ENCODE measurements at regions not wholly inside any gene's neighbourhood (a gene's known extent, or its start where the extent isn't known, plus 50 kb on each side); places are given as distances from the start of the nearest gene placed in this dataset.
A peak's percentile ranks its signal among the peaks of the same experiment; 100 is the strongest.

DNA sequence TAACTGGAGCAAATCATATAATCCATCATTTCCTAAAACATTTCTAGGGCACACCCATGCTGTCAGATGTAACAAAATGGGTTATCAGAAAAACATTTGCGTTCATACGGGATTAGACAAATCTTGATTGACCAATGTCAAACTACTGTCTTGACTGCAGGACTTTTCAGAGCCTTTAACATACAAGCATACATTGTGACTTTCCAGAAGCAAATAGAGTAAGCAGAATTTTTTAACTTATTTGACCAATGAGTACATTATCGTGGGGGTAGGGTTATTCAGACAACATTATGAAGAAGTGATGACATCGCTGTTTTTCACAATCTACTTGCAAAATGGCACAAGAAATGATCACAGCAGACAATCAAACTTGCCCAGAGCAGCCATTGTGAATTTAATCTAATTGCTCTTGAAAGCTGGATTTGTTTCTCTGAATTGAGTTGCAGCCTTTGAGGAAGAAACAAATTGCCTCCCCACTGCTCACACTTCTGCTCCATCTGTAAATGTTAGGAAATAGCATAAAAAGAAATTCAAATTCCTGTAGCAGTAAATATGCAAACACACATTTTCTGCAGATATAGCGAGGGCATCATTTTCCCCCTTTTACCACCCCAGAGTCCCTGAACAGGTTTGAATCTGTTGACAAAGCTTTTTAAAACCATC lies 133.0 kb upstream of the DOK5 start:
- TF ChIP-seq CTCF (IDR thresholded peaks at IDR 0.05; ENCODE audit: extremely low read depth, missing control alignments), result no peak
- no peak for DNase-seq (ENCODE audit: low spot score)

DNA sequence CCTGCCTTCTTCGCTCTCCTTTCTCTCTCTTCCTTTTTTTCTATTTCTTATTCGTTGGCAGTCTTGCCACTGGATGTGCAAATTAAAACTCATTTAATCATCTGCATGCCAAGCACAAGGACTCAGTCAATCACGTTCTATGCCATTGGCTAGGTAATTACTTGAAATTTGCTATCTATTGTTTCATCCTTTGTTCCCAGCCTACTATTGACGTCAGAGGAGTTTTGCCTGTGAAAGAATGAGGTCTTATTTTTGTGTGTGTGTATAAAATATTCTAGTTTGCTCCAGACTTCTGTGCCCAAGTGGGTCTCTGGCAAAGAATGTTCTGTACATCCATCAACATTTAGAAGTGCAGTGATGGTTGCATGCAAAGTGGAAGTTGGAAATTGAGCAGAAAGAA lies 132.3 kb upstream of the DOK5 start:
- DNase-seq (ENCODE audit: low spot score), result no peak

GRCh38 chr20:54343634-54344033 lies 131.8 kb upstream of the DOK5 start:
- no peak for DNase-seq (ENCODE audit: low spot score)
- TF ChIP-seq CTCF (IDR thresholded peaks at IDR 0.05; ENCODE audit: extremely low read depth, missing control alignments), result no peak

More for the DNA sequence above, 132.3 kb upstream of the DOK5 start:
- no peak for TF ChIP-seq CTCF (IDR thresholded peaks at IDR 0.05; ENCODE audit: extremely low read depth, missing control alignments)

DNA sequence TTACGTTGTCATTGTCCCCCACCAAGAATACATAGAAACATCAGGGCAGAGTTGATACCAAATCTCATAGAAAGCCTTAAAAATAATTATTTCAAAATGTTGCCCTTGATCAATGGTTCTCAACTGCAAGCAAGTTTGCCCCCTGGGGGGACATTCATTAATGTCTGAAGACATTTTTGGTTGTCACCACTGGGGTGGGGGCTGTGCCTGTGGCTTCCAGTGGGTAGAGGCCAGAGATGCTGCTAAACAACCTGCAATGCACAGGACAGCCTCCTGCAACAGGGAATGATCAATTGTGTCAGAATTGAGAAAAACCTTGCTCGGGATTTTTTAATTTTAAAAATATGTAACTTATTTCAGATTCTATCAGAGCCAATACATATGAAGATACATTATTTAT lies 130.6 kb upstream of the DOK5 start:
- no peak for DNase-seq (ENCODE audit: low spot score)
- TF ChIP-seq CTCF (IDR thresholded peaks at IDR 0.05; ENCODE audit: extremely low read depth, missing control alignments), result no peak

- no peak for TF ChIP-seq CTCF (IDR thresholded peaks at IDR 0.05; ENCODE audit: extremely low read depth, missing control alignments)
- peak; percentile 4 for DNase-seq (ENCODE audit: low spot score)
Measured at GRCh38 chr20:54345301-54345724, 130.1 kb upstream of the DOK5 start.

DNA sequence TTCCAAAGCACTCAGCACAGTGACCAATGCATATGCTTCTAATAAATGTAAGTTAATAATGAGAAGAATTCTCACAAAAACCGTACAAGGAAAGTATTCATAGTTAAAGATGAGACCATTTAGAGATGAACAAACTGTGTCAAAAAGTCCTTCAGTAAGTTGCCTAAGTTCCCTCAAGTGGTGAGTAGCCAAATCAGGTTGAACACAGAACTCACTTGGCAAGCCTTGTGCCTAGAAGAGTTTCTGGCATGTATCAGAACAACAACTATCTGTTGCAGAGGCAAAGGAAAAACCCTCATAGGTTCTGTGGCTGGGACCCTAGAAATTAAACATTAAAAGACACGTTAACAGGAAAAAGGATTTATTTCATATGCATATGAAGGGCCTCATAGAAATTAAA lies 129.6 kb upstream of the DOK5 start:
- TF ChIP-seq CTCF (IDR thresholded peaks at IDR 0.05; ENCODE audit: extremely low read depth, missing control alignments), result no peak
- DNase-seq (ENCODE audit: low spot score), result no peak

GRCh38 chr20:54346276-54346675 lies 129.1 kb upstream of the DOK5 start:
- no peak for TF ChIP-seq CTCF (IDR thresholded peaks at IDR 0.05; ENCODE audit: extremely low read depth, missing control alignments)
- DNase-seq (ENCODE audit: low spot score), result no peak
